ENCODE measurements at regions not wholly inside any gene's neighbourhood (a gene's known extent, or its start where the extent isn't known, plus 50 kb on each side); places are given as distances from the start of the nearest gene placed in this dataset.

DNA sequence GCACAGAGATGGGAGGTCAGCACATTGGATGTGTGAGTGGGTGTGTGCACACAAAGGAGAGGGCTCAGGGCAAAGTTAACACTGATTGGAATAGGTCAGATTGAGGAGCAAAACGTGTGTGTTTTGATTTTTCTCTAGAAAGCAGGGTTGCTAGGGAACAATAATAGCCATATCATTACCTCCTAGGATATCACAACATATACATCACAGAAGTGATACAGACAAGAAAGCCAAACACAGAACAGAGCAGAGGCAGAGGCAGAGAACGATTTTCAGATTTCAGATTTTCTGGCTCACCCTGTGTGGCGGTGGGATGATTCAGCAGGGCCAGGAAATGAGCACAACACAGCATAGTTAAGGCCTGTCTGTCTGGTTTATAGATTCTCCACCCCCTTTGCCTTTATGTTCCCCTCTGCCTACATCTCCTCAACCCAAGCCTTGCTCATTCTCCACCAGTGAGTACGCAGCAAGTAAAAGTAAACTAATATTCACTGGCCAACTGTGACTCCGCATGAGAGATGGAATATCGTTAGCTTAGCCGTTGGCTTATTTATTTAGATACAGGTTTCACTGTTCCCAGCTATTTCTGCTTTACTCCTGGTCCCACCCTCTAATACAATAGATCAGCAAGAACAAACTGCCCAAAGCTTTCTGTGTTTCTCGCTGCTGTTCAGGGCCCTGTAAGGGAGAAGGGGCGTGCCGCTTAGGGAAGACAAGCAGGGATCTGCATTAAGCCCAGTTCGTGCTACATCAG lies 182.7 kb upstream of the TSC22D1 start:
- peaks cover 4% of the 10 kb centered on the region for H3K9me3 Mint-ChIP-seq
- H3K4me1 Mint-ChIP-seq (ENCODE audit: low read depth in 2 of 2): peaks cover 0 to 4% of the 10 kb centered on the region in 2 donors
- no peak for ATAC-seq
- H3K27me3 Mint-ChIP-seq: peaks cover 12 to 15% of the 10 kb centered on the region in 2 donors
- H3K36me3 Mint-ChIP-seq: no peaks in the 10 kb centered on the region
- H3K4me3 Mint-ChIP-seq: no peak overlapping the region
- DNase-seq (ENCODE audit: low spot score): no peak
- H3K27ac Mint-ChIP-seq: no peak overlapping the region

DNA sequence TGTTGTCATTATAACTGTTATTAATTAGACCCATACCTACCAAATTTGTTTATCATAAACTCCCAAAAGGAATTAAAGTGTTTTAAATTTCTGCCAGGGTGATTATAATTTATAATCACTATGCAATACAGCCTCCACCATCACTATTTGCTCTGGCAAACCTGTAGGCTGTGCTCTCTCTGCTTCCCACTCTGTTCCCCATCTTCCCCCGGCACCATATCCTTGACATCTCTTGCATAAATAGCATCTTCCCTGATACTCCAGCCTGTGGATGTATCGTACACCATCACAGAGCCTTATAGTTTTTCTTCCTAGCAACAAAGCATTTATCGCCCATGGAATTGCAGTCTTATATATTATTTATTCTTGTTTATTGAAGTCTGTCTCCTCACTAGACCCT lies 181.5 kb upstream of the TSC22D1 start:
- peaks cover 3% of the 10 kb centered on the region for H3K9me3 Mint-ChIP-seq
- peaks cover 10 to 15% of the 10 kb centered on the region in 2 donors for H3K27me3 Mint-ChIP-seq
- H3K4me3 Mint-ChIP-seq: no peak overlapping the region
- H3K36me3 Mint-ChIP-seq: no peaks in the 10 kb centered on the region
- DNase-seq (ENCODE audit: low spot score) (no peak), ATAC-seq (no peak)
- no peak overlapping the region for H3K27ac Mint-ChIP-seq
- H3K4me1 Mint-ChIP-seq (ENCODE audit: low read depth in 2 of 2): peaks cover 0 to 1% of the 10 kb centered on the region in 2 donors

DNA sequence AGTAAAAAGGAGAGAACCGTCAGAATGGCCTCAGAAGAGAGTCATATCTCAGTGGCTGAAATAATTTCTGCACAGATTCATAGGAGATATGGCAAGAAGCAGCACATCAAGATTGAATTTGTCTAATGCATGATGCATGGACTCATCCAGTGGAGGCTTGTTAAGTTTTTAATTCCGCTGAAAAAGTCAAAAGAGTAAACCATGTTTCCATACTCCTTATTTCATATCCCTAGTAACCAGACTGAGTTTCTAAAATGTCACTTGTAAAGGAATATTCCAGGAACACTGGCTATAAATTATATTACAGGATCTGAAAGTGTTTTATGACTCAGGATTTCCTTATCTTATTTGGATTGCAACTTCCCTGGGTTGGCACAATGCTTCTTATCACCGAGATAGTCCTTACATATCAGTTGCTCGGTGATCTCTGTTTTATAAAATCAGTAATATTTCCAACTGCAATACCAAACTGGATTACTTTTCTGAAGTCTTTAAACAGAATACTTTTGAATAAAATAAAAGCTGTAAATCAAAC lies 180.2 kb upstream of the TSC22D1 start:
- Mint-ChIP-seq H3K4me3 (no peak overlapping the region), H3K27ac (no peak overlapping the region), H3K4me1 (ENCODE audit: low read depth in 2 of 2) (no peaks in the 10 kb centered on the region), H3K27me3 (peaks cover 11 to 15% of the 10 kb centered on the region in 2 donors), H3K9me3 (no peaks in the 10 kb centered on the region), H3K36me3 (no peaks in the 10 kb centered on the region)
- DNase-seq (ENCODE audit: low spot score) (no peak), ATAC-seq (no peak)

DNA sequence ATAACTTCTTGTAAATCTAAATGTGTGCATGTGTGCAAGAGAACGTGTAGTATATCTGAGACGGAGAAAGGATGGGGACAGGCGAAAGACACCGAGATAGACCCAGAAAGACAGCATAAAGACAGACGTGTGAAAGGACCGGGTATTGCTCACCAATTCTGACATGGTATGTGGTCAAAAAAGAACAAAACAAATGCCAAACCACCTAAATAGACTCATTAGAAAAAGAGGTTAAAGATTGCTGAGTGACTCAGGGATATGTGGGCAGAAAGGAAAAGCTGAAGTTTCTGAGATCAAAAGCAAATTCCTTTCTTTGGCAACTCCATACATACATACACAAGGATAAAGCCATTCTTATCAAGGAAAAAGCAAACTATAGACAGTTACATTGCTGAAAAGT lies 179.7 kb upstream of the TSC22D1 start:
- H3K27ac Mint-ChIP-seq: no peak overlapping the region
- no peaks in the 10 kb centered on the region for H3K36me3 Mint-ChIP-seq
- peaks cover 11 to 15% of the 10 kb centered on the region in 2 donors for H3K27me3 Mint-ChIP-seq
- no peak overlapping the region for H3K4me3 Mint-ChIP-seq
- no peaks in the 10 kb centered on the region for H3K4me1 Mint-ChIP-seq (ENCODE audit: low read depth in 2 of 2)
- no peaks in the 10 kb centered on the region for H3K9me3 Mint-ChIP-seq
- DNase-seq (ENCODE audit: low spot score) (no peak), ATAC-seq (no peak)

DNA sequence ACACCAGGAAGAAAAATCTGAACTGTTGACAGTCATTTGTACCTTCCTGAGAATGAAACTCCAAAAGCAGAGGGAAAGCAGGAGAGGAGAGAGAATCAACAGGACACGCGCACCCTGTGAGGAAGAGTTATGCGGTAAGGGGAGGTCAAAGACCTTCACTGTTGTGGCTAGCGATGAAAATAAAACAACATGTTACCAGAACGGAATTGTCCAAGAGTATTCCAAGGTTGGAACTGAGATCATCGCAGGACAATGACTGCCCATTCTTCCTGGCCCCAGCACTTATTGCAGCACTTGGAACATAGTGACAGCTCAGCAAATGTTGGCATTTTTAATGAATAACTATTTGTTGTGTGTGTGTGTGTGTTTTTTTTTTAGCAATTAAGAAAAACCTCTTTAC lies 176.0 kb upstream of the TSC22D1 start:
- Mint-ChIP-seq H3K27me3 (peaks cover 11% of the 10 kb centered on the region in 2 donors), H3K36me3 (no peaks in the 10 kb centered on the region), H3K4me1 (ENCODE audit: low read depth in 2 of 2) (no peaks in the 10 kb centered on the region), H3K4me3 (no peak overlapping the region), H3K27ac (no peak overlapping the region), H3K9me3 (no peaks in the 10 kb centered on the region)
- DNase-seq (ENCODE audit: low spot score) (no peak), ATAC-seq (no peak)

DNA sequence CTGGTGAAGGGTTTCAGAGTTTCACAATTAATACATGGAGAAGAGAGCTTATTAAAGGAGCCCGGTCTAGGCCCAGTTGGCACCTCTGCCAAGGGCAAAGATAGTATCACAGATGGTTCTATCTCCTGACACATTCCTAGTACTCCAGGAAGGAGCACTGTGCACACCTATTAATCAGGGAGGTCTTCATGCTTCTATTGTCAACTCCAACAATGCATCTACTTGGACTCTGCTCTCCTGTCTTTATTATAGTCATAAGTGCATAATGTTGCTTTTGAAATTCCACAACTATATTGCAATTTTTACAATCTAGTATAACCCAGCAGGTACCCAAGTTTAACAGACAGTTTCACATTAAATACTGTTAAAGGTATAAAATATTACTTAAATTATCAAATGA lies 174.5 kb upstream of the TSC22D1 start:
- ATAC-seq (no peak), DNase-seq (ENCODE audit: low spot score) (no peak)
- peaks cover 5 to 6% of the 10 kb centered on the region in 2 donors for H3K27me3 Mint-ChIP-seq
- H3K9me3 Mint-ChIP-seq: no peaks in the 10 kb centered on the region
- H3K27ac Mint-ChIP-seq: no peak overlapping the region
- H3K4me3 Mint-ChIP-seq: no peak overlapping the region
- no peaks in the 10 kb centered on the region for H3K4me1 Mint-ChIP-seq (ENCODE audit: low read depth in 2 of 2)
- H3K36me3 Mint-ChIP-seq: no peaks in the 10 kb centered on the region

DNA sequence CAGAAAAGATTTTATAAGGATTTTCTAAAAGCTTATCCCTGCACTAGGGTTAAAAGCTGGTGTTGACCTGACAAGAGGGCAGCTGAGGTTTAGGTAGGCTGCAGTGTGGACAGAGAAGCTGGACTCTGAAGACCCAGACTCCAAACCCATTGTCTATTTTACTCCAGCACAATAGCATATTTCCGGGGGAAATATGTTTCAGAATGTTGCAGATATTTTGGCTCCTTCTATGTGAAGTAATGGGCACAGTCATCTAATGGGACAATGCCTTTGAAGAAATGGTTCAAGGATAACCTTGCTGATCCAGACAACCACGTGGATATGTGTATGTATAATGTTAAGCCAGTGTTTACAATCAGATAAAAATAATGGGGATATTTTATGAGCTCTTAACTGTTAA lies 173.8 kb upstream of the TSC22D1 start:
- Mint-ChIP-seq H3K36me3 (no peaks in the 10 kb centered on the region), H3K9me3 (no peaks in the 10 kb centered on the region), H3K4me3 (no peak overlapping the region), H3K4me1 (ENCODE audit: low read depth in 2 of 2) (no peaks in the 10 kb centered on the region), H3K27me3 (peaks cover 5 to 6% of the 10 kb centered on the region in 2 donors), H3K27ac (no peak overlapping the region)
- ATAC-seq: no peak
- no peak for DNase-seq (ENCODE audit: low spot score)

DNA sequence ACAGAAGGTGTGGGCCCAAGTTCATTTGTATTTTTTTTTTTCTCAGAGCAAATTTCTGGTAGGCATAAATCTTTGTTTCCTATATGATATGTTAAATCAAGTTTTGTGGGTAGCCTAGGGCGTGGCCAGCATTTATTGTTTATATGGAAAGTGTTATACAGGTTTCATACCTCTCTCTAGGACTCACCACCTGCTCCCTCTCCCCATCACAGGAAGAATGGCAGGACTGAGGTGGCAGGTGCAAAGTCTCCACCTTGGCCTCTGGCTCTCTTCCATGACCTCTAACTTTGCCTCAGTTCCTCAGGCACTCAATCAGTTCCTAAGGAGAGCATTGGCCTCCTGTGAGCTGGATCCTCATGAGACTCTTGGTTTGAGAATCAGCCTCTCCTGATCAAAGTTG lies 172.3 kb upstream of the TSC22D1 start:
- H3K27me3 Mint-ChIP-seq: peaks cover 5 to 6% of the 10 kb centered on the region in 2 donors
- H3K9me3 Mint-ChIP-seq: no peaks in the 10 kb centered on the region
- no peaks in the 10 kb centered on the region for H3K36me3 Mint-ChIP-seq
- H3K27ac Mint-ChIP-seq: no peak overlapping the region
- ATAC-seq: no peak
- H3K4me1 Mint-ChIP-seq (ENCODE audit: low read depth in 2 of 2): no peaks in the 10 kb centered on the region
- no peak overlapping the region for H3K4me3 Mint-ChIP-seq
- DNase-seq (ENCODE audit: low spot score): no peak

DNA sequence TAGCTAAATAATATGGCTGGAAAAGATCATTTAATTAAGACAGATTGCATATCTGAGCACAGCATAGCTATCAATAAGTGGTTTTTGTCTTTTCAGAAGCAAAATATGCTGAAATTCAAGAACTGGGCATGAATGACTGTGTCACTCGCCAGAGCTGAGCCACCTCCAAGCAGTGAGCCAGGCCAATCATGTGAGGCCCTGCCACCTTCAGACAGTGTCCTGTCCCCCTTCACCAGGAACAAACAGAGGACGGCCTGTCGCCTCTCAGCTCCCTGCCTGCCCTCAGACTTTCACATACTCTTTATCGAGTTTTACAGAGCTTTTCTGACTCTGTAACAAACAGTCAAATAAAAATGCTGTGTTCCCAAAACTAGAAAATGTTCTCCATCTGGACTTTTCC lies 171.0 kb upstream of the TSC22D1 start:
- H3K9me3 Mint-ChIP-seq: no peaks in the 10 kb centered on the region

DNA sequence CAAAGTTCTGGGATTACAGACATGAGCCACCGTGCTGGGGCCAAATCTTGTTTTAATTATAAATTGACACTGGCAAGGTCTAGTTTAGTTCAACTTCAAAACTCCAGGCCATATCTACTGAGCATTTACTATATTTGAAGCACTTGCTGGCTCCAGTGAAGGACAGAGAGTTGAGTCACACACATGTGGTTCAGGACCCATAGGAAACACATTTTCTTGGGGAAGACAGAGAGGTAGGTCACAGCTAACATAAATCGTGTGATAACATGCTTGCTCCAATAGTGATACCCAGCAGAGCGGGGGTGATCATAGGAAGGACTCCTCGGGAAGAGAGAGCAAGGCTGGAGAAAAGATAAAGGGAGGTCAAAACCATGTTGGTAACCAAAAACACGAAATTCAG lies 170.6 kb upstream of the TSC22D1 start:
- H3K4me1 Mint-ChIP-seq (ENCODE audit: low read depth in 2 of 2): no peaks in the 10 kb centered on the region
- H3K36me3 Mint-ChIP-seq: no peaks in the 10 kb centered on the region
- peaks cover 3 to 6% of the 10 kb centered on the region in 2 donors for H3K27me3 Mint-ChIP-seq
- no peaks in the 10 kb centered on the region for H3K9me3 Mint-ChIP-seq
- no peak for DNase-seq (ENCODE audit: low spot score)
- no peak for ATAC-seq
- H3K4me3 Mint-ChIP-seq: no peak overlapping the region
- H3K27ac Mint-ChIP-seq: no peak overlapping the region

More for the DNA sequence above, 171.0 kb upstream of the TSC22D1 start:
- ATAC-seq: no peak
- DNase-seq (ENCODE audit: low spot score): no peak
- H3K36me3 Mint-ChIP-seq: no peaks in the 10 kb centered on the region
- H3K27ac Mint-ChIP-seq: no peak overlapping the region
- peaks cover 5 to 6% of the 10 kb centered on the region in 2 donors for H3K27me3 Mint-ChIP-seq
- H3K4me1 Mint-ChIP-seq (ENCODE audit: low read depth in 2 of 2): no peaks in the 10 kb centered on the region
- H3K4me3 Mint-ChIP-seq: no peak overlapping the region

DNA sequence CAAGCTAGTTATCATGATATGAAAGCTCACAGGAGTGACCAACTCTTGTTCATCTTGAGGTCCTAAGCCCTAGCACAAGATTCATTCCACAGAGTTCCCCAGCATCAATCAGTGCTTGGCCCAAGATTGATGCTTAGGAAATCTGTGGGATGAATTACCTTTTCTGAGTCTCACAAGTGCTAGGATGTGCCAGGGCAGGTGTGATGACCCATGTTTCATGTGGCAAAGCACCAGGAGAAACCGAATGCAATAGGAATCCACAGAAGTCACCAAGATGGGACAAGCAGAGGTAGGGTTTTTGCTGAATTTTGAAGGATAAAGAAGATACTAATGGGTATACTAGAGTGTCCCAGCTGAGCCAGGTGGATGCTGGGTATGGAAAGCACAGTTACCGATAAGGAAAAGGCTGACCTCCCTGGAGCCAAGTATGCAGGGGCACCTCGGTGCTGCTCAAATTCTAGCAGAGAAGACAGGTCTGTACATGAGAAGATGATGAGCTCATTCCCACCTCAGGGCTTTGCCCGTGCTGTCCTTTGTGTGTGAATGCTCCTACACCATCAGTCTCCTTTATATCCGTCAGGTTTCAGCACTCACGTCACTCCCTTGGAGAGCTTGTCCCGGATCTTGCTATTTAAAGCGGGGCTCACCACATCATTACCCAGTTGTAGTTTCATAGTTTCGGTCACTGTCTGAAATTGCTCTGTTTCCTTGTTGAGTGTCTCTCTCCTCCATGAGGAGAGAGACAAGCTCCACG lies 168.9 kb upstream of the TSC22D1 start:
- Mint-ChIP-seq H3K4me3 (no peak overlapping the region), H3K36me3 (no peaks in the 10 kb centered on the region), H3K27ac (no peak overlapping the region), H3K9me3 (no peaks in the 10 kb centered on the region), H3K27me3 (peaks cover 3 to 6% of the 10 kb centered on the region in 2 donors), H3K4me1 (ENCODE audit: low read depth in 2 of 2) (no peaks in the 10 kb centered on the region)
- DNase-seq (ENCODE audit: low spot score): no peak
- ATAC-seq: no peak

DNA sequence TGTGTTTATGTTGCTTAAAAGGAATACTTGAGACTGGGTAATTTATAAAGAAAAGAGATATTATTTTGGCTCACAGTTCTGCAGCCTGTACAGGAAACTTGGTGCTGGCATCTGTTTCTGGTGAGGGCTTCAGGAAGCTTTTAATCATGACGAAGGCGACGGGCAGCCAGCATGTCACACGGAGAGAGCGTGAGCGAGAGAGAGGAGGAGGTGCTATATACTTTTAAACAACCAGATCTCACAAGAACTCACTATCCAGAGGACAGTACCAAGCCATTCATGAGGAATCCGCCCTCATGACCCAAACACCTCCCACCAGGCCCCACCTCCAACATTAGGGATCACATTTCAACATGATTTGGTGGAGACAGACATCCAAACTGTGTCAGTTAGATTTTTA lies 163.4 kb upstream of the TSC22D1 start:
- no peaks in the 10 kb centered on the region for H3K36me3 Mint-ChIP-seq
- H3K4me3 Mint-ChIP-seq: no peak overlapping the region
- ATAC-seq (no peak), DNase-seq (ENCODE audit: low spot score) (no peak)
- H3K4me1 Mint-ChIP-seq (ENCODE audit: low read depth in 2 of 2): no peaks in the 10 kb centered on the region
- H3K27ac Mint-ChIP-seq: no peak overlapping the region
- peaks cover 0 to 3% of the 10 kb centered on the region in 2 donors for H3K27me3 Mint-ChIP-seq
- no peaks in the 10 kb centered on the region for H3K9me3 Mint-ChIP-seq

DNA sequence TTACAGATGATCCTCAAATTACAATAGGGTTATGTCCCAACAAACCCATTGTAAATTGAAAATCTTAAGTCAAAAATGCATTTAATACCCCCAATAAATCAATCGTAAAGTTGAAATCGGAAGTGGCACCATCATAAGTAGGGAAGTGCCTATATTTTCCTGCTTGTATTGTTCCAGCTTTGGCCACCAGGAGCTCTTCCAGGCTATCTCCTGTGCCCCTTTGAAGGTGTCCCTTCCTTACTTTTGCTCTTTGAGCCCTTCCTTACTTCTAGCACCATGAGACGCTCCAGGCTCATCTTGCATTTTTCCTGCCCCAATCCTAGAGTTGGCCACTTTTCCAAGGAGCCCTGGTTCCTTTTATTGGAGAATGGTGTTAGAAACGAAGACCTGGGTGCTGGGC lies 163.0 kb upstream of the TSC22D1 start:
- H3K9me3 Mint-ChIP-seq: no peaks in the 10 kb centered on the region
- ATAC-seq (no peak), DNase-seq (ENCODE audit: low spot score) (no peak)
- H3K36me3 Mint-ChIP-seq: no peaks in the 10 kb centered on the region
- no peak overlapping the region for H3K4me3 Mint-ChIP-seq
- peaks cover 0 to 6% of the 10 kb centered on the region in 2 donors for H3K27me3 Mint-ChIP-seq
- no peaks in the 10 kb centered on the region for H3K4me1 Mint-ChIP-seq (ENCODE audit: low read depth in 2 of 2)
- H3K27ac Mint-ChIP-seq: no peak overlapping the region

DNA sequence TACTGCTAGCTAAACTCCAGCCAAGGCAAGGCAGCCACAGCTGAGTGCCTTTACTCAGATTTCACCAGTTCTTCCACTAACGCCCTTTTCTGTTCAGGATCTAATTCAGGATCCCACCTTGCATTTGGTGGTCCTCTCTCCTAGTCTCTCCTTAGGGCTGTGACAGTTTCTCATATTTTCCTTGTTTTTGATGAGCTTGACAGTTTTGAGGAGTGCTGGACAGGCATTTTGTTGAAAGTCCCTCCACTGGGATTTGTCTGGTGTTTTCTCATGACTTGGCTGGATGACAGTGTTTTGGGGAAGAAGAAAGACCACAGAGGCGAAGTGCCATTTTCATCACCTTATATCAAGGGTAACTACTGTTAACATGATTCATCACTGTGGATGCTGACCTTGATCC lies 162.3 kb upstream of the TSC22D1 start:
- Mint-ChIP-seq H3K4me1 (ENCODE audit: low read depth in 2 of 2) (no peaks in the 10 kb centered on the region), H3K4me3 (no peak overlapping the region), H3K9me3 (no peaks in the 10 kb centered on the region), H3K27ac (no peak overlapping the region), H3K36me3 (no peaks in the 10 kb centered on the region), H3K27me3 (peaks cover 0 to 6% of the 10 kb centered on the region in 2 donors)
- ATAC-seq (no peak), DNase-seq (ENCODE audit: low spot score) (no peak)

Data from natural killer cell treated with Interleukin-12 subunit alpha and Interleukin-12 subunit beta and Interleukin-15 and Interleukin-18, amount 100 ng/mL, for 72 hours (primary cell).